ENCODE measurements at regions not wholly inside any gene's neighbourhood (a gene's known extent, or its start where the extent isn't known, plus 50 kb on each side); places are given as distances from the start of the nearest gene placed in this dataset.

DNA sequence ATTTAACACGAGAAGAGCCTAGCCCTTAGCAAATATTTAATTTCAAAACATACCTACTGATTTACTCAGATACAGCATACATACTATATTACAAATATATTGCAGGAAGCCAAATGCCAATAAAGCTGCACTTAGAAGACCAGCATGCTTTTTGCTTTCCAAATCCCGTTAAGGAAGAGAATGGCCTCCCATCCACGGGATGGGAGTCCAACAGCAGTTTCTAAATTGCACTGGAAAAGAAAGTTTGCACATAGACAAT lies 156.3 kb upstream of the FOXN3 start:
- TF ChIP-seq, protein P1, sequence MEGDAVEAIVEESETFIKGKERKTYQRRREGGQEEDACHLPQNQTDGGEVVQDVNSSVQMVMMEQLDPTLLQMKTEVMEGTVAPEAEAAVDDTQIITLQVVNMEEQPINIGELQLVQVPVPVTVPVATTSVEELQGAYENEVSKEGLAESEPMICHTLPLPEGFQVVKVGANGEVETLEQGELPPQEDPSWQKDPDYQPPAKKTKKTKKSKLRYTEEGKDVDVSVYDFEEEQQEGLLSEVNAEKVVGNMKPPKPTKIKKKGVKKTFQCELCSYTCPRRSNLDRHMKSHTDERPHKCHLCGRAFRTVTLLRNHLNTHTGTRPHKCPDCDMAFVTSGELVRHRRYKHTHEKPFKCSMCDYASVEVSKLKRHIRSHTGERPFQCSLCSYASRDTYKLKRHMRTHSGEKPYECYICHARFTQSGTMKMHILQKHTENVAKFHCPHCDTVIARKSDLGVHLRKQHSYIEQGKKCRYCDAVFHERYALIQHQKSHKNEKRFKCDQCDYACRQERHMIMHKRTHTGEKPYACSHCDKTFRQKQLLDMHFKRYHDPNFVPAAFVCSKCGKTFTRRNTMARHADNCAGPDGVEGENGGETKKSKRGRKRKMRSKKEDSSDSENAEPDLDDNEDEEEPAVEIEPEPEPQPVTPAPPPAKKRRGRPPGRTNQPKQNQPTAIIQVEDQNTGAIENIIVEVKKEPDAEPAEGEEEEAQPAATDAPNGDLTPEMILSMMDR (IDR thresholded peaks at IDR 0.05; ENCODE audit: low read depth, low read length) = no peak
- no peak for DNase-seq (ENCODE audit: extremely low read depth, low read depth)

DNA sequence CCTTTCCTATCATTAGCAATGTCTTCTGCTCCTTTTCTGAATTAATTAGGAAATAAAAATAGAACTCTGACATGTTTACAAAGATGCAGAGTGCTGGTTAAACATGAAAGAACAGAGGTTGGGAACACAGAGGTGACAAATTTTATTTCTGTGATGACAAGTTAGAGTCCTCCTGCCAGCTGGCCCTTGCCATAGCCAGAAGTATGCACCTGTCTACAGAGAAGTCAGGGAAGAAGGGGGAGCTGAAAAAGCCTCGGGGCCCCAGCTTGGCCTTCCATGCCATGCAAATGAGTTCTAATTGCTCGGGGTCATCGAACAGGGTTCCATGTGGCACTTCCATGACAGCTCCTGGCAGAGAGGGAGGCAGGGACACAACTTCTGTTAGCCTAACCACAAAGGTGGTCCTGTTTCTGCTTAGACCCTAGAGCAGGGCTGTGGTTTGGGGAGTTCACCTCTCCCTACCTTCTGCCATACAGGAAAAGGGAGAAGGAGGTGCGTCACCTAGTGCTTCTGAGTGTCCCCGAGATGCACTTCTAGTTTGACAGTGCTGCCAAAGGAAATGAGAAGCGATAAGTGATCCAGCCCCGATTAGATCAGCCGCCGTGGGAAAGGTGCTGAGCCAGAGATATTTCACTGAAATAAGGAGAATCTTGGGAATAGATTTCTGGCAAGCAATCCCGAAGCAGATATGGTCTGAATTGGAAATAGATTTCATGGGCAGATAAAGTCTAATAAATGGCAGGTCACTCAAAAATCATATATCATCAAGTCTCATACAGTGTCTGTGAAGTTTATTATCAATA lies 155.8 kb upstream of the FOXN3 start:
- no peak for DNase-seq (ENCODE audit: extremely low read depth, low read depth)
- TF ChIP-seq, protein P1 (IDR thresholded peaks at IDR 0.05; ENCODE audit: low read depth, low read length) = no peak

DNA sequence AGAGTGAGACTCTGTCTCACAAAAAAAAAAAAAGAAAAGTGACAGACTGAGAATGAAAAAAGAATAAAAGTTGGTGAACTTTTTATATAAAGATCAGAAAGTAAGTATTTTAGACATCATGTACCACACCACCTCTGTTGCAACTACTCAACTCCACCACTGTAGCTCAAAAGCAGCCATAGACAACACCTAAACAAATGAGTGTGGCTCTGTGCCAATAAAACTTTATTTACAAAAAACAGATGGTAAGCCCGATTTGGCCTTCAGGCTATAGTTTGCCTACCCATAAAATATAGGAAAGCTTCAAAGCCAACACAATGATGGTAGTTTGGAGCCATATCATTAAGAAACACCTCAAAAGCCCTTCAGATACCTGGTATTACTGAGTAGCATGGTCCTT lies 154.5 kb upstream of the FOXN3 start:
- DNase-seq (ENCODE audit: extremely low read depth, low read depth) = no peak
- TF ChIP-seq, protein P1 (IDR thresholded peaks at IDR 0.05; ENCODE audit: low read depth, low read length) = no peak

DNA sequence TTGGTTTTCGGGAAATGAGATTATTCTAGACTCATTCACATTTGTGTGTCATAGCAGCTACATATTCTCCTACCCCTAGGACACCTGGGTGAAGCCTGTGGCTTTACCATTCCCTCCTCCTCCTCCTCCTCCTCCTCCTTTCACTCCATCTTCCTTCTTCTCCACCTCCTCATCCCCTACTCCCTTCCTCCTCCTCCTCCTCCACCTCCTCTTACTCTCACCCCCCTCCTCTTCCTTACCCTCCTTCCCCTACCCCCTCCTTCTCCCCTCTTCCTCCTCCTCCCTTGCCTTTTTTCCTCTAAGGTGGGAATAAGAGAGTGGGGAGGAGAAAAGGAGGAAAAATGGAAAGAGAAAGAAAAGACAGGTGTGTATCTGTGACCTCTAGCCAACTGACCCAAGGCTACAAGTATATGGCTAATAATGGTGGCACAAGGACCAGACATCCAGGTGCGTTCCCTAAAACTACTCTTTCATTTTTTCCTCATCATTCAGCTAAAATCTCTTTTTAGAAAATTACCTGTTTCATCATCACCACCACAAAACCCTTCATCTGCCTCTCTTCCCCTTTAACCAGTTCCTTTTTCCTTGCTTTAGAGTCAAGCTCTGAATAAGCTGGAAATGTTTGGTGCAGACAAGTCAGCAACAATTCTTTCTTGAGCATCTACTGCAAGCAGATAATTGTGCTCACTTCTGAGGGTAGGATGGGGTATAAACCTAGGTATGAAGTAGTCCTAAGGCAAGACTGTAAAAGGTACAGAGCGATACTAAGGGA lies 149.8 kb upstream of the FOXN3 start:
- TF ChIP-seq, protein P1 (IDR thresholded peaks at IDR 0.05; ENCODE audit: low read depth, low read length) = no peak
- DNase-seq (ENCODE audit: extremely low read depth, low read depth) = no peak

DNA sequence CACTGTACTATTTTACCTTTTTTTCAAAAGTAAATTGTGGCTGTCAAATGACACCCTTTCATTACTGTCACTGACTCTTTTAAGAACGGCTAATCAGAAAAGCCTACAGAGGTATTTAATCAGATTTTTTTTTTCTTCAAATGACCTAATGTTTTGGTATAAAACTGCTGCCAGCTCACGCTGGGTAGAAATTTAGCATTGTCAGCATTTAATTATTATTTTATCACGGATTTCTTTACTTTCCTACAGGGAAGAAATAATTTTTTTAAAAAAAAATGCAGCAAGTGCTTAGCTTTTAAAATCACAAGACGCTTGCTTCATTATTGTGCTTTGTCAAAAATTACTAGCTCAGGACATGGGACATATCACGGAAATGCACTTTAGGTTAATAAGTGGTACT lies 149.1 kb upstream of the FOXN3 start:
- no peak for DNase-seq (ENCODE audit: extremely low read depth, low read depth)
- TF ChIP-seq, protein P1 (IDR thresholded peaks at IDR 0.05; ENCODE audit: low read depth, low read length) = no peak

DNA sequence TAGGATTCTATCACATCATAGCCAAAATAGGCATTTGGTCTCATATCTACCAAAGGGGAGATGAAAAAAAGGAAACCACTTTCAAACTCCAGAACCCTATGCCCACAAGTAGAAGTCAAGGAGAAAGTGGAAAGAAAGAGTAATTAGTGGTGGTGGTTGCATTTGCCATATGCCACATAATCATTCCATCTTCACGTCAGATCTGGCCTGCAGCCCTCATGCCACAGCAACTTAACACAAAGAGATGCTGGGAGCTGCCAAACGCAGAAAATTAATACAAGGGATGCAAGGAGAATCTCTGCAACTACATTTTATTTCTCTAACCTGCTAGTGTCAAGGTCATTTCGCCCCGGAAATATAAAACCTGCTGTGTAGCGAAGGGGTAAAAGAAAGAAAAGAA lies 148.6 kb upstream of the FOXN3 start:
- TF ChIP-seq, protein P1 (IDR thresholded peaks at IDR 0.05; ENCODE audit: low read depth, low read length) = no peak
- no peak for DNase-seq (ENCODE audit: extremely low read depth, low read depth)

DNA sequence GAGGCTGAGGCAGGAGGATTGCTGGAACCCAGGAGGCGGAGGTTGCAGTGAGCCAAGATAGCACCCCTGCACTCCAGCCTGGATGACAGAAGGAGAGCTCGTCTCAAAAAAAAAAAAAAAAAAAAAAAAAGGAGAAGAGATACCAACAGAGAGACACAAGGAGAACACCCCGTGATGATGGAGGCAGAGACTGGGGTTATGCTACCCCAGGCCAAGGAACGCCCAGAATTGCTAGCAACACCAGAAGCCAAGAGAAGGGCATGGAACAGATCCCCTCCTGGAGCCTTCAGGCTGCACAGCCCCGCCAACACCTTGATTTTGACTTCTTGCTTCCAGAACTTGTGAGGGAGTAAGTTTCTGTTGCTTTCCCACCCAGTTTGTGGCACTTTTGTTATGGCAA lies 148.0 kb upstream of the FOXN3 start:
- DNase-seq (ENCODE audit: extremely low read depth, low read depth) = no peak
- TF ChIP-seq, protein P1 (IDR thresholded peaks at IDR 0.05; ENCODE audit: low read depth, low read length) = no peak

Measured in AG09319 (cell line).